Ascending aorta (tissue), 2 donors: ENCODE measurements at regions not wholly inside any gene's neighbourhood (a gene's known extent, or its start where the extent isn't known, plus 50 kb on each side); places are given as distances from the start of the nearest gene placed in this dataset.
A peak's percentile ranks its signal among the peaks of the same experiment; 100 is the strongest.
"Not testable (repeated sequence)": the region's sequence is repeated elsewhere in the genome, so short reads cannot be mapped to it uniquely, and the experiment has no call there.

ENCODE experiments used
- DNase-seq, 2 donors: peaks; one replicate each; pipeline ENCODE4 v3.0.0-alpha.2; 2019; ENCODE audit warnings: low spot score in 2 of 2
- H3K27ac ChIP-seq, 2 donors: fragments of 200-600 bp; sonication (generic); one replicate each; pipeline ENCODE4 v1.5.1; 2016 to 2017; ENCODE audit warnings: mild to moderate bottlenecking in 1 of 2
- H3K27me3 ChIP-seq: fragments of 200-600 bp; sonication (generic); one replicate; pipeline ENCODE4 v1.5.1; 2017
- H3K36me3 ChIP-seq, 2 donors: fragments of 200-600 bp; sonication (generic); one replicate each; pipeline ENCODE4 v1.5.1; 2016
- H3K4me1 ChIP-seq, 2 donors: fragments of 200-600 bp; sonication (generic); one replicate each; pipeline ENCODE4 v1.5.1; 2016 to 2017; ENCODE audit warnings: mild to moderate bottlenecking in 1 of 2
- H3K4me3 ChIP-seq, 2 donors: fragments of 200-600 bp; sonication (generic); one replicate each; pipeline ENCODE4 v1.5.1; 2016 to 2017; ENCODE audit warnings: mild to moderate bottlenecking in 1 of 2
- H3K9me3 ChIP-seq, 2 donors: fragments of 200-600 bp; sonication (generic); one replicate each; pipeline ENCODE4 v1.5.1; 2016
- intact Hi-C: fragments of 100-400 bp; cut with DNase I; formaldehyde crosslinking; loops from one replicate; pipeline ENCODE4 v1.15.1; 2023
- TF ChIP-seq, protein P1 (sequence below), 3 experiments: fragments of 200-600 bp in 2 of 3; fragments of 450-650 bp in 1 of 3; sonication (generic) in 2 of 3; IDR thresholded peaks; one replicate each; pipeline ENCODE4 v1.5.1; 2016 to 2019; ENCODE audit warnings: antibody characterized with exemption in 3 of 3, mild to moderate bottlenecking in 1 of 3, moderate library complexity in 1 of 3

DNA sequence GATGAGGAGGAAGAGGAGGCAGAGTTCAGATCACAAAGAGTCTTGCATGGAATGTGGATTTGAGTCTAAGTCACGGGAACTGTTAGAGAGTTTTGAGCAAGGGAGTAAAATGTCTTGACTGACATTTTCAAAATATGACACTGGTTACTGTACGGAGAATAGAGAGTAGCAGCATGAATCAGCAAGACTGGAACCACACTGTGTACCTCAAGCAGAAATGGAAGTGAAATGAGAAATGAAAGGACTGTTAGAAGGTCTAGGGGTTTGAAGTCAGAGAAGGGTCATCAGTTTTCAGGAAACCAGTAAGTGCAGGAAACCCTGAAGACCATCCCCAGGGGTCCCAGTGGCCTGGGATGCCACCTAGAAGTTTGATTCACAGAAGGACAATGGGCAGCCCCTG lies 236.3 kb downstream of the GALC start:
- H3K27me3 ChIP-seq: no peaks in the 10 kb centered on the region
- DNase-seq: no peak
- intact Hi-C loops: no loop called here
- H3K4me3 ChIP-seq: no peak overlapping the region
- H3K36me3 ChIP-seq: no peaks in the 10 kb centered on the region
- TF ChIP-seq, protein P1, sequence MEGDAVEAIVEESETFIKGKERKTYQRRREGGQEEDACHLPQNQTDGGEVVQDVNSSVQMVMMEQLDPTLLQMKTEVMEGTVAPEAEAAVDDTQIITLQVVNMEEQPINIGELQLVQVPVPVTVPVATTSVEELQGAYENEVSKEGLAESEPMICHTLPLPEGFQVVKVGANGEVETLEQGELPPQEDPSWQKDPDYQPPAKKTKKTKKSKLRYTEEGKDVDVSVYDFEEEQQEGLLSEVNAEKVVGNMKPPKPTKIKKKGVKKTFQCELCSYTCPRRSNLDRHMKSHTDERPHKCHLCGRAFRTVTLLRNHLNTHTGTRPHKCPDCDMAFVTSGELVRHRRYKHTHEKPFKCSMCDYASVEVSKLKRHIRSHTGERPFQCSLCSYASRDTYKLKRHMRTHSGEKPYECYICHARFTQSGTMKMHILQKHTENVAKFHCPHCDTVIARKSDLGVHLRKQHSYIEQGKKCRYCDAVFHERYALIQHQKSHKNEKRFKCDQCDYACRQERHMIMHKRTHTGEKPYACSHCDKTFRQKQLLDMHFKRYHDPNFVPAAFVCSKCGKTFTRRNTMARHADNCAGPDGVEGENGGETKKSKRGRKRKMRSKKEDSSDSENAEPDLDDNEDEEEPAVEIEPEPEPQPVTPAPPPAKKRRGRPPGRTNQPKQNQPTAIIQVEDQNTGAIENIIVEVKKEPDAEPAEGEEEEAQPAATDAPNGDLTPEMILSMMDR (IDR thresholded peaks at IDR 0.05): no peak
- H3K4me1 ChIP-seq: no peaks in the 10 kb centered on the region
- H3K9me3 ChIP-seq: no peaks in the 10 kb centered on the region
- no peak overlapping the region for H3K27ac ChIP-seq

DNA sequence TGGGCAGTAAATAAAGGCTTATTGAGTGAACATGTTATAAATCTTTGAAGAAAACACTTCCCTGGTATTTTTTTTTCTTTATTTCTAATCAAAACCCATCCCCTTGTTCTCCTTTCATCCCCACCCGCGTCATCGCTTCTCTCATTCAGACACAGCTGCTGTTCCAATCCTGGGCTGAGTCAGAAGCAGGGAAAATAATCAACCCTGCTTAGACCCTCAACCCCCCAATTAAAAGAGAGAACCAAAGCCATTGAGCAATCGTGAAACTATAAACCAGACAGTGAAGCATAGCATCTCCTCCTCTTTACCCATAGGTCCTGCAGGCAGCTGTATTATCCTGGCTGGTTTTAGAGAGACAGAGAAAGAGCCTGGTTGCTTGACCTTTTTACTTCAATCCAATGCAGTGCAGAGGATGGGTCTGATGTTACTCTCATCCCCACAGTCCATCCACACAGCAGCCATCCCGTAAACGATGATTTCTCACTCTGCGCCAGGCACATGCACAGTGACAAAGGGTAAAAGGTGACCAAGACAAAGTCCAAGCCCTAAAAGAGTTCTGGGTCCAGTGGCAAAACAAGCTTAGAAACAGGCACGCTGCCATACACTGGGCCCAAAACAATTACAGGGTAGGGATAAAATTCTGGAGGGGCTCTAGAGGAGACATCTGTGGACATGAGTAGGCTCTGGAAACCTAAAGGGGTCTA lies 238.3 kb downstream of the GALC start:
- H3K27ac ChIP-seq: no peak overlapping the region
- DNase-seq: no peak
- H3K36me3 ChIP-seq: no peaks in the 10 kb centered on the region
- TF ChIP-seq, protein P1 (IDR thresholded peaks at IDR 0.05): no peak
- intact Hi-C loops: no loop called here
- H3K4me1 ChIP-seq: no peaks in the 10 kb centered on the region
- no peaks in the 10 kb centered on the region for H3K27me3 ChIP-seq
- H3K4me3 ChIP-seq: no peak overlapping the region
- H3K9me3 ChIP-seq: no peaks in the 10 kb centered on the region

DNA sequence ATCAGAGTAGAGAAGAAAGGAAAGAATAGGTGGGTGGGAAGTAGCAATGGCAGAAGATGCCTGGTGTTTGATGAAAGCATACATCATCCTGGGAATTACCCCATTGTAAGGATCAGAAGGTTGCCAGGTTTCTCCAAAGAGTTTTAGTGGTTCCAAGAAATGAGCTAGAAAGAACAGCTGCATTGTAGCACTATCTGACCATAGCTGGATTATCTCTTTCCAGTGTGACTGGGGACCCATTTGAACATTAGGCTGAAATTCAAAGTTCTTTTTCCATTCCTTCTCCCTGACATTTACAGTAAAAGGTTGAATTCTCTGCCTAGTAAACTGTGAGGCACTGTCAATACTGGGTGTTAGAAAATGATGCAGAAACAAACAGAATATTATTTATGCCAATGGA lies 244.4 kb downstream of the GALC start:
- Histone ChIP-seq H3K36me3 (no peaks in the 10 kb centered on the region), H3K9me3 (no peaks in the 10 kb centered on the region), H3K4me3 (no peak overlapping the region), H3K4me1 (no peaks in the 10 kb centered on the region), H3K27ac (no peak overlapping the region), H3K27me3 (no peaks in the 10 kb centered on the region)
- intact Hi-C loops: no loop called here
- TF ChIP-seq, protein P1 (IDR thresholded peaks at IDR 0.05): no peak
- no peak for DNase-seq

DNA sequence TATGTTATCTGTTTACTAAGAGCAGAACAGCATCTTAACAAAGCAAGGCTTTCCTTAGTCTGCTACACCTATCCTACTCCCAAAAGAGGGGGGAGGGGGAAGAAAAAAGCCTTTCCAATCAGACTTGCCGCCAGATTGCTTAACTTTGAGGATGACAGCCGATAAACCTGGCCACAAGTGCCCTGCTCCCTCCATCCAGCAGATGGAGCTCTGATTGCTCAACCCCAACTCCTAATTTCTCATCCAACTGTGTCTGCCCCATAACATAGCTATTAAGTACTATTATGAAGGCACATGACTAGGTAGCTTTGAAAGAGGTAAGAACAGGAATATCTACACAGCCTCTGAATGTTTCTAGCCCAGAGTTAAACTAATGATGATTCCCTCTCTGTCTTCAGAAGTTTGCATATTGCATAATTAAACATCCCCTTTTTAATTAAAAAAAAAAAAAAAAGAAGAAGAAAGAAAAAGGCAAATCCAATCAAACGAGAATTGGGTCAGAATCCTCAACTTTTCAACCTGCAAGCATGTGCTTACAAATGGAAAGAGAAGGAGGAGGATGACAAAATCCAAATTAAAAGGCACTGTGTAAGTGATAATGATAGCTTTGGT lies 247.4 kb downstream of the GALC start:
- DNase-seq: no peak
- intact Hi-C loops: no loop called here
- H3K4me1 ChIP-seq: no peaks in the 10 kb centered on the region

DNA sequence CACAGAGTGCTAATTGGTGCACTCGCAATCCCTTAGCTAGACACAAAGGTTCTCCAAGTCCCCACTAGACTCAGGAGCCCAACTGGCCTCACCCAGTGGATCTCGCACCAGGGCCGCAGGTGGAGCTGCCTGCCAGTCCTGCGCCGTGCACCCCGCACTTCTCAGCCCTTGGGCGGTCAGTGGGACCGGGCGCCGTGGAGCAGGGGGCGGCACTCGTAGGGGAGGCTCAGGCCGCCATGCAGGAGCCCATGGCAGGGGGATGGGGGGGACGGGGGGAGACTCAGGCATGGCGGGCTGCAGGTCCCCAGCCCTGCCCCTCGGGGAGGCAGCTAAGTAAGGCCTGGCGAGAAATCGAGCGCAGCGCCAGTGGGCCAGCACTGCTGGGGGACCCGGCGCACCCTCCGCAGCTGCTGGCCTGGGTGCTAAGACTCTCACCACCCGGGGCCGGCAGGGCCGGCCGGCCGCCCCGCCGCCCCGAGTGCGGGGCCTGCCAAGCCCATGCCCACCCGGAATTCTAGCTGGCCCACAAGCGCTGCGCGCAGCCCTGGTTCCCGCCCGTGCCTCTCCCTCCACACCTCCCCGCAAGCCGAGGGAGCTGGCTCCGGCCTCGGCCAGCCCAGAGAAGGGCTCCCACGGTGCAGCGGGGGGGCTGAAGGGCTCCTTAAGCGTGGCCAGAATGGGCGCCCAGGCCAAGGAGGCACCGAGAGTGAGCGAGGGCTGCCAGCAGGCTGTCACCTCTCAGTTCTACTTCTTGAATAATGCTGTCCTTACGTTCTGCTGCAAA lies 258.2 kb downstream of the GALC start:
- H3K9me3 ChIP-seq, H3K4me1 ChIP-seq, H3K27ac ChIP-seq, H3K36me3 ChIP-seq, DNase-seq, H3K4me3 ChIP-seq, H3K27me3 ChIP-seq, intact Hi-C loops: not testable (repeated sequence)

More for the DNA sequence above, 247.4 kb downstream of the GALC start:
- Histone ChIP-seq H3K27ac (no peak overlapping the region), H3K9me3 (no peaks in the 10 kb centered on the region), H3K27me3 (no peaks in the 10 kb centered on the region), H3K4me3 (no peak overlapping the region), H3K36me3 (no peaks in the 10 kb centered on the region)
- TF ChIP-seq, protein P1 (IDR thresholded peaks at IDR 0.05): peak in 1 of 3 experiments; percentile 39

DNA sequence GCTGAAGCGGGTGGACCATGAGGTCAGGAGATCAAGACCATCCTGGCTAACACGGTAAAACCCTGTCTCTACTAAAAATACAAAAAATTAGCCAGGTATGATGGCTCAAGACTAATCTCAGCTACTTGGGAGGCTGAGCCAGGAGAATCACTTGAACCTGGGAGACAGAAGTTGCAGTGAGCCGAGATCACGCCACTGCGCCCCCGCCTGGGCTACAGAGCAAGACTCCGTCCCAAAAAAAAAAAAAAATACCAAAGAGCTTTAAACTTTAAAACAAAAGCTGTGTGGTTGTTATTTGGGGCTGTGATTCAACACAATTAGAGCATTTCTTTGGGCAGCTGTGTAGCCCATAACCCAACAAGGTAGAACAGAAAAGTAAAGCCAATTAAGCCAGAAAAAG lies 259.9 kb downstream of the GALC start:
- H3K9me3 ChIP-seq, intact Hi-C loops, H3K4me3 ChIP-seq, H3K4me1 ChIP-seq, H3K27me3 ChIP-seq, H3K36me3 ChIP-seq, DNase-seq, H3K27ac ChIP-seq: not testable (repeated sequence)
